K562 (cell line): ENCODE measurements at regions not wholly inside any gene's neighbourhood (a gene's known extent, or its start where the extent isn't known, plus 50 kb on each side); places are given as distances from the start of the nearest gene placed in this dataset.

Source experiments
- BACH1 ChIP-seq: fragments of 200-800 bp; sonication (Bioruptor generic); IDR thresholded peaks from 2 replicates; pipeline ENCODE4 v1.6.1; 2016; ENCODE audit warnings: missing genetic modification characterization, missing compliant biosample characterization
- IFI16 ChIP-seq: fragments of 250-450 bp; sonication (Bioruptor Pico); IDR thresholded peaks from 2 replicates; pipeline ENCODE4 v2.1.2; 2022; ENCODE audit warnings: mild to moderate bottlenecking, inconsistent platforms
- IRF1 ChIP-seq: sonication (generic); formaldehyde crosslinking; IDR thresholded peaks from 2 replicates; pipeline ENCODE4 v1.8.0; 2022; ENCODE audit warnings: missing genetic modification reagents, mild to moderate bottlenecking, borderline replicate concordance
- ZNF24 ChIP-seq: fragments of 450-650 bp; IDR thresholded peaks from 2 replicates; pipeline ENCODE4 v1.6.1; 2016
- TF ChIP-seq, protein P1 (sequence below), 3 experiments: IDR thresholded peaks in 2 of 3; conservative IDR thresholded peaks in 1 of 3; 2 replicates each; pipeline ENCODE4 v1.5.1; 2011 to 2012; ENCODE audit warnings: low read length in 3 of 3, mild to moderate bottlenecking in 3 of 3, control low read depth in 2 of 3, improper control_type of control experiment in 1 of 3, inconsistent platforms in 1 of 3, low read depth in 1 of 3, mixed read lengths in 1 of 3, moderate library complexity in 1 of 3; ENCODE audit not compliant: insufficient read depth in 2 of 3

DNA sequence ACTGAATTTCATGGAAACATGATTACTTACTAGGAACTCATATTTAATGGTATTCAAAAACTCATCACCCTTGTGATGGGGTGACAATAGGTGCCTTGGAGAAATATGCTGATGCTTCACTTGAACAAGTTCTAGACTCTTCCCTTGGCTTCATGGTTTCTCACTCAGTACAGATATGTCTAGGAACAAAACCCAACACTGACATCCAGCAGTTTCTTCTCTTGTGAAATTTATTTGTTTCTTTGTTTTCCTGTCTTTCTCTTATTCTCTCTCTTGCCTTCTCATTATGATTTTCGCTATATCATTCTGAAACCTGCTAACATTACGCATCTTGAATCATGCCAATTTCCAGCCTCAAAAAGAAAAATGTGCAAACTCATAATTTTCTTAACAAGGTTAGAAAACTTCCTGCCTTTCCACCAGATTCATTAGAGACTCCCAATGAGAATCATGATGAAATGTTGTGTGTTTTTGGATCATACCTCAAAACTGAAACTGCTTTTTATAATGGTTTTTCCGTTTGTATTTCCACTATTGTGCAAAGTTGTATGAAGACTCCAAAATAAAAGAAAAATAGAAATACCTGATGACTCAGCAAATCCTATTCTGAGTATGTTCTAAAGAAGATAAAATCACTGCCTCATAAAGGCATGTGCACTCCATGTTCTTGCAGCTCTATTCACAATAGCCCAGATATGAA lies 1021.5 kb downstream of the TMEM121 start:
- TF ChIP-seq IRF1 = no peak
- no peak for TF ChIP-seq BACH1 (tag)
- TF ChIP-seq, protein P1, sequence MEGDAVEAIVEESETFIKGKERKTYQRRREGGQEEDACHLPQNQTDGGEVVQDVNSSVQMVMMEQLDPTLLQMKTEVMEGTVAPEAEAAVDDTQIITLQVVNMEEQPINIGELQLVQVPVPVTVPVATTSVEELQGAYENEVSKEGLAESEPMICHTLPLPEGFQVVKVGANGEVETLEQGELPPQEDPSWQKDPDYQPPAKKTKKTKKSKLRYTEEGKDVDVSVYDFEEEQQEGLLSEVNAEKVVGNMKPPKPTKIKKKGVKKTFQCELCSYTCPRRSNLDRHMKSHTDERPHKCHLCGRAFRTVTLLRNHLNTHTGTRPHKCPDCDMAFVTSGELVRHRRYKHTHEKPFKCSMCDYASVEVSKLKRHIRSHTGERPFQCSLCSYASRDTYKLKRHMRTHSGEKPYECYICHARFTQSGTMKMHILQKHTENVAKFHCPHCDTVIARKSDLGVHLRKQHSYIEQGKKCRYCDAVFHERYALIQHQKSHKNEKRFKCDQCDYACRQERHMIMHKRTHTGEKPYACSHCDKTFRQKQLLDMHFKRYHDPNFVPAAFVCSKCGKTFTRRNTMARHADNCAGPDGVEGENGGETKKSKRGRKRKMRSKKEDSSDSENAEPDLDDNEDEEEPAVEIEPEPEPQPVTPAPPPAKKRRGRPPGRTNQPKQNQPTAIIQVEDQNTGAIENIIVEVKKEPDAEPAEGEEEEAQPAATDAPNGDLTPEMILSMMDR (IDR thresholded peaks at IDR 0.05 in 2 of 3, conservative IDR thresholded peaks at IDR 0.05 in 1 of 3; ENCODE audit: insufficient read depth in 2 of 3, low read depth in 1 of 3, low read length in 3 of 3) = no peak
- TF ChIP-seq ZNF24 = no peak
- no peak for TF ChIP-seq IFI16 (CRISPR knock-in tag)
